ENCODE measurements at regions not wholly inside any gene's neighbourhood (a gene's known extent, or its start where the extent isn't known, plus 50 kb on each side); places are given as distances from the start of the nearest gene placed in this dataset.

GRCh38 chrX:63513825-63514568 lies 162.9 kb upstream of the SPIN4 start:
- H3K36me3 Mint-ChIP-seq = no peaks in the 10 kb centered on the region
- H3K27ac Mint-ChIP-seq = no peak overlapping the region
- no peaks in the 10 kb centered on the region for H3K9me3 Mint-ChIP-seq
- no peaks in the 10 kb centered on the region for H3K27me3 Mint-ChIP-seq
- H3K4me1 Mint-ChIP-seq (ENCODE audit: low read depth in 2 of 2) = peaks cover 10 to 14% of the 10 kb centered on the region in 2 donors
- ATAC-seq (no peak), DNase-seq (ENCODE audit: low spot score) (no peak)
- H3K4me3 Mint-ChIP-seq = no peak overlapping the region

DNA sequence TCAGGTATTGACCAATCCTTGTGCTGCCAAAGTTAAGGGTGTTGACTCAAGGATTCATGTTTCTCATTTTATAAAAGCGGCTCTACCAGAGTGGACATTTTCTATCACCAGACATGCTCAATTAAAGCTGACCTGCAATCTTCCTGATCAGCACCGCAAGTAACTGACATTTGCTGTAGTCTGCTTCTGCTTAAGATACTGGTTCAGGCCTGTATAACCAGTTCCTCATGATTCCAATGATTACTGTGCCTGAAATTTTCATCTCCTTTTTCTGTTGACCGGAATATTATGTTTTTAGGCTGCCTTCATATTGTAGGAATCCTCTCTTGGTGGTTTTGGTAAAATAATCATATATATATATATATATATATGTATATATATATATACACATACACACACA lies 160.2 kb upstream of the SPIN4 start:
- no peaks in the 10 kb centered on the region for H3K27me3 Mint-ChIP-seq
- ATAC-seq = no peak
- no peaks in the 10 kb centered on the region for H3K9me3 Mint-ChIP-seq
- no peak for DNase-seq (ENCODE audit: low spot score)
- H3K4me1 Mint-ChIP-seq (ENCODE audit: low read depth in 2 of 2) = peaks cover 14% of the 10 kb centered on the region in 2 donors
- H3K4me3 Mint-ChIP-seq = no peak overlapping the region
- H3K36me3 Mint-ChIP-seq = no peaks in the 10 kb centered on the region
- no peak overlapping the region for H3K27ac Mint-ChIP-seq

DNA sequence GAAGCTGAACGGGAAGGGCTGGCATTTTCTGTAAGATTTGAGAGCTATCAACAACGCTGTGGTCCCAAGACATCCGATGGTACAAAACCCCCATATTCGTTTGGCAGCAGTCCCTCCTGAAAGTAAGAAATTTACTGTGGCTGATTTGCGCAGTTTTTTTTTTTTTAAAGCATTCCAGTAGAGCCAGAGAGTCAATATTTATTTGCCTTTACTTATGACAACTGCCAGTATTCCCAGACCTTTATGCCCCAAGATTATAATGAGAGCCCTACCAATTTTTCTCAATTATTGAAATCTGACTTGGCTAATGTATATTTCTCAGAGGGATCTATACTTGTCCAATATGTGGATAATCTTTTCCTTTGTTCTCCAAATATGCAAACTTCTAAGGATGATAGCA lies 157.5 kb upstream of the SPIN4 start:
- Mint-ChIP-seq H3K9me3 (no peaks in the 10 kb centered on the region), H3K27me3 (no peaks in the 10 kb centered on the region), H3K4me3 (no peak overlapping the region), H3K4me1 (ENCODE audit: low read depth in 2 of 2) (peaks cover 14 to 20% of the 10 kb centered on the region in 2 donors), H3K36me3 (no peaks in the 10 kb centered on the region), H3K27ac (no peak overlapping the region)
- DNase-seq (ENCODE audit: low spot score) (no peak), ATAC-seq (no peak)

GRCh38 chrX:63506320-63506719 lies 155.2 kb upstream of the SPIN4 start:
- Mint-ChIP-seq H3K4me3 (no peak overlapping the region), H3K4me1 (ENCODE audit: low read depth in 2 of 2) (peaks cover 9 to 17% of the 10 kb centered on the region in 2 donors), H3K36me3 (no peaks in the 10 kb centered on the region), H3K27me3 (no peaks in the 10 kb centered on the region), H3K27ac (no peak overlapping the region), H3K9me3 (no peaks in the 10 kb centered on the region)
- ATAC-seq (no peak), DNase-seq (ENCODE audit: low spot score) (no peak)

DNA sequence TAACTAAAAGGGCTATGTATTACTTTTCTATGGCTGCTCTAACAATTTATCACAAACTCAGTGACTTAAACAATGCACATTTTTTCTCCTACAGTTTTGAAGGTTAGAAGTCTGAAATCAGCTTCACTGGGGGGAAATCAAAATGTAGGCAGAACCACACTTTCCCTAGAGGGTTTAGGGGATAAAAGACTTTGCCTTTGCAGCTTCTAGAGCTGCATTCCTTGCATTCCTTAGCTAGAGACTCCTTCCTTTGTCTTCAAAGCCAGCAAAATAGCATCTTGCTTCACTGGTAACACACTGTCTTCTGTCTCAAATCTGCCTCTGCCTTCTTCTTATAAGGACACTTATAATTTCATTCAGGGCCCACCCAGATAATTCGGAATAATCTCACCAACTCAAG lies 152.4 kb upstream of the SPIN4 start:
- no peaks in the 10 kb centered on the region for H3K36me3 Mint-ChIP-seq
- no peaks in the 10 kb centered on the region for H3K9me3 Mint-ChIP-seq
- H3K27me3 Mint-ChIP-seq = no peaks in the 10 kb centered on the region
- no peak overlapping the region for H3K4me3 Mint-ChIP-seq
- no peak overlapping the region for H3K27ac Mint-ChIP-seq
- no peak for ATAC-seq
- no peak for DNase-seq (ENCODE audit: low spot score)
- peaks cover 4 to 16% of the 10 kb centered on the region in 2 donors for H3K4me1 Mint-ChIP-seq (ENCODE audit: low read depth in 2 of 2)

- Mint-ChIP-seq H3K9me3 (peaks cover 3% of the 10 kb centered on the region), H3K27me3 (peaks cover 0 to 2% of the 10 kb centered on the region in 2 donors), H3K27ac (no peak overlapping the region), H3K4me3 (no peak overlapping the region), H3K36me3 (peaks cover 10% of the 10 kb centered on the region), H3K4me1 (ENCODE audit: low read depth in 2 of 2) (peaks cover 10 to 17% of the 10 kb centered on the region in 2 donors)
- DNase-seq (ENCODE audit: low spot score) (no peak), ATAC-seq (peak in 1 of 2 donors; percentile 28)
These were observed 137.6 kb upstream of the SPIN4 start for GRCh38 chrX:63488546-63489373.

- Mint-ChIP-seq H3K36me3 (peaks cover 36% of the 10 kb centered on the region), H3K4me1 (ENCODE audit: low read depth in 2 of 2) (peaks cover under 1 to 5% of the 10 kb centered on the region in 2 donors), H3K27me3 (no peaks in the 10 kb centered on the region), H3K9me3 (peaks cover 14% of the 10 kb centered on the region), H3K4me3 (no peak overlapping the region), H3K27ac (no peak overlapping the region)
- DNase-seq (ENCODE audit: low spot score) (no peak), ATAC-seq (no peak)
These were observed 124.1 kb upstream of the SPIN4 start for GRCh38 chrX:63475200-63475599.

GRCh38 chrX:63471004-63471403 lies 119.9 kb upstream of the SPIN4 start:
- Mint-ChIP-seq H3K9me3 (peaks cover 11% of the 10 kb centered on the region), H3K27ac (no peak overlapping the region), H3K4me3 (no peak overlapping the region), H3K27me3 (no peaks in the 10 kb centered on the region), H3K4me1 (ENCODE audit: low read depth in 2 of 2) (no peaks in the 10 kb centered on the region), H3K36me3 (peaks cover 16% of the 10 kb centered on the region)
- DNase-seq (ENCODE audit: low spot score) (no peak), ATAC-seq (no peak)

DNA sequence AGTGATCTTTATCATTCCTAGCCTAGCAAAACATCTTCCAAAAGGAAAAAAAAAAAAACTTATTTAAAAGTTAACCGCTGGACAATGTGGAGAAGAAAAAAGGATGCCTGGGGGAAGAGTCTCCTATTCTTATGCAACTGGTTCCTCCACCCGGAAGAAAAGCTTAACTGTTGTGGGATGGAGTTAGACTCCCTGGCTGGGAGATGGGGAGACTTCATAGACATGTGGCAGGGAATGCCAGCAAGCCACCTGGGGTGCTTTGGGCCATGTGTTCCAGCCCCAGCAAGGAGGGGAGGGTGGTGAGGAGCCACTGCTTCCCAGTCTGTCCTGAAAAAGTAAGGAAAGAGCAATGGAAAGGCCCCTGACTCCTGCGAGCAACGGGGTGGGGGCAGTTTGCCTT lies 119.4 kb upstream of the SPIN4 start:
- Mint-ChIP-seq H3K4me3 (no peak overlapping the region), H3K27ac (no peak overlapping the region), H3K27me3 (no peaks in the 10 kb centered on the region), H3K36me3 (peaks cover 13% of the 10 kb centered on the region), H3K9me3 (peaks cover 11% of the 10 kb centered on the region), H3K4me1 (ENCODE audit: low read depth in 2 of 2) (no peaks in the 10 kb centered on the region)
- no peak for DNase-seq (ENCODE audit: low spot score)
- ATAC-seq = no peak

DNA sequence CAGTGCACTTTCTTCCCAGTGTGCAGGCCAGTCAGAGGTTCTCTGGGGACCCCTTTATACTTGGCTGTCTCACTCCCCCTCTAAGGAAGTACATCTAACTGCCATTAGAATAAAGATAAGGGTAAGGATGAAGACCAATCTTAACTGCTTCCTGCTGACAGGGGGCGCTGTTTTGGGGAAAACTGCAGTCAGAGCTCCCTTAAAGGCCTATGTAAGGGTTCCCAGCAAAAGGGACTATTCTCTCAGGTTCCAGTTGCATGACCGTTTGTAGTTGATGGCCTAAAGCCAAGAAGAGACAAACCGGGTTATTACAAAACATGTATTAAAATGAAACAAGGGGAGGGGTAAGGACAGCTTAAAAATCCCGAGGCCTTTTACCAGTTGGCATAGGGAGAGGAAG lies 115.6 kb upstream of the SPIN4 start:
- ATAC-seq (no peak), DNase-seq (ENCODE audit: low spot score) (no peak)
- H3K4me1 Mint-ChIP-seq (ENCODE audit: low read depth in 2 of 2) = no peaks in the 10 kb centered on the region
- H3K9me3 Mint-ChIP-seq = no peaks in the 10 kb centered on the region
- no peak overlapping the region for H3K27ac Mint-ChIP-seq
- no peaks in the 10 kb centered on the region for H3K27me3 Mint-ChIP-seq
- no peak overlapping the region for H3K4me3 Mint-ChIP-seq
- peaks cover 12% of the 10 kb centered on the region for H3K36me3 Mint-ChIP-seq

GRCh38 chrX:63458981-63459380 lies 107.8 kb upstream of the SPIN4 start:
- H3K4me1 Mint-ChIP-seq (ENCODE audit: low read depth in 2 of 2) = no peaks in the 10 kb centered on the region
- H3K4me3 Mint-ChIP-seq = no peak overlapping the region
- no peaks in the 10 kb centered on the region for H3K27me3 Mint-ChIP-seq
- no peak for ATAC-seq
- H3K27ac Mint-ChIP-seq = no peak overlapping the region
- peaks cover 13% of the 10 kb centered on the region for H3K36me3 Mint-ChIP-seq
- no peak for DNase-seq (ENCODE audit: low spot score)
- peaks cover 7% of the 10 kb centered on the region for H3K9me3 Mint-ChIP-seq

DNA sequence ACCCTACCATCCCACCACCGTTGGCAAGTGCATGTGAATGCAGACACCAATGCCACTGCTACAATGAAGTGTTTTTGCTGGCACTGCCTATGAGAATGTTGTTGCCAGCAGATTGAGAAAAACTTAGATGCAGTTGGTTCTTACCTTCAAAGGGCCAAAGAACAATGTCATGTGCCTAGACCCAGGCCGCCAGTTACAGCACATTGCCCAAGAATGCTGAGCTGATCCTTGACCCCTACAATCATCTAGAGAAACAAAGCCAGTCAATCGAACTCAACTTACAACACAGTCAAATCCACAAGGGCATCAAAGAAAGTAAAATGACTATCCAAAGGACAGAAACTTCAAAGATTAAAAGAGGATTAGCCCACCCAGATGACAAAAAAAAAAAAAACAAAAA lies 102.4 kb upstream of the SPIN4 start:
- DNase-seq (ENCODE audit: low spot score) (no peak), ATAC-seq (no peak)
- H3K27ac Mint-ChIP-seq = no peak overlapping the region
- peaks cover 40% of the 10 kb centered on the region for H3K36me3 Mint-ChIP-seq
- H3K27me3 Mint-ChIP-seq = no peaks in the 10 kb centered on the region
- H3K4me3 Mint-ChIP-seq = no peak overlapping the region
- no peaks in the 10 kb centered on the region for H3K4me1 Mint-ChIP-seq (ENCODE audit: low read depth in 2 of 2)
- peaks cover 13% of the 10 kb centered on the region for H3K9me3 Mint-ChIP-seq

DNA sequence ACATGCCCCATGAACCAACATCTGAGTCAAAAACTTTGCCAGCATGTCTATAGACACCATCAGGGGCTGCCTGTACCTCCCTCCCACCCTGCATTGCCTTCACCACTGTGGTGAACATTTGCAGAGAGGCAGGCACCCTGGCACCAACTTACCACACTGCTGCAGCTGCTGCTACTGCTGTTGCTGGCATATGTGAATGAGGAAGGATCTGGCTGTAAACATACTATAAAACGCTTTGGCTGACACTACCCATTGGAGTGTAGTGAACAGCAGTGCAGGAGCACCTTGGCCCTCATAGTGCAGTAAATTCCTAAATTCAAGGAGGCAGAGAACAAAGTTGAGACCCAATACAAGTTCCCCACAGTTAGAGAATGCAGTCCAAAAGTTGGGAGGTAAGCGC lies 90.6 kb upstream of the SPIN4 start:
- Mint-ChIP-seq H3K27ac (no peak overlapping the region), H3K4me3 (no peak overlapping the region), H3K27me3 (no peaks in the 10 kb centered on the region), H3K36me3 (peaks cover 10% of the 10 kb centered on the region), H3K4me1 (ENCODE audit: low read depth in 2 of 2) (peaks cover 19 to 36% of the 10 kb centered on the region in 2 donors), H3K9me3 (no peaks in the 10 kb centered on the region)
- DNase-seq (ENCODE audit: low spot score) = no peak
- no peak for ATAC-seq

DNA sequence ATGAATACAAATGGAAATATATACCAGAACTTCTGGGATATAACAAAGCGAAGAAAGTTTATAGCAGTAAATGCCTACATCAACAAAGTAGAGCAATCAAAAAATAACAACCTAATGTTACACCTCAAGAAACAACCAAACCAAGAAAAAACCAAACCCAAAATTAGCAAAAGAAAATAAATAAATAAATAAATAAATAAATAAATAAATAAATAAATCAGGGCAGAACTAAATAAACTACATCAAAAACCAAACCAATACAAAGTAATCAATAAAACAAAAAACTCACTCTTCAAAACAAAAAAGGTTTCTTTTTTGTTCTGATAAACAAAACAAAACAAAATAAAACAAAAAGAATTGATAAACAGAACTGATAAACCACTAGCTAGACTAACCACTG lies 88.4 kb upstream of the SPIN4 start:
- ATAC-seq = no peak
- H3K9me3 Mint-ChIP-seq = no peaks in the 10 kb centered on the region
- H3K4me1 Mint-ChIP-seq (ENCODE audit: low read depth in 2 of 2) = peaks cover 19 to 36% of the 10 kb centered on the region in 2 donors
- H3K36me3 Mint-ChIP-seq = peaks cover 10% of the 10 kb centered on the region
- no peak overlapping the region for H3K4me3 Mint-ChIP-seq
- H3K27me3 Mint-ChIP-seq = no peaks in the 10 kb centered on the region
- DNase-seq (ENCODE audit: low spot score) = no peak
- no peak overlapping the region for H3K27ac Mint-ChIP-seq

All from natural killer cell treated with Interleukin-12 subunit alpha and Interleukin-12 subunit beta and Interleukin-15 and Interleukin-18, amount 100 ng/mL, for 72 hours (primary cell).